ENCODE measurements at regions not wholly inside any gene's neighbourhood (a gene's known extent, or its start where the extent isn't known, plus 50 kb on each side); places are given as distances from the start of the nearest gene placed in this dataset.

DNA sequence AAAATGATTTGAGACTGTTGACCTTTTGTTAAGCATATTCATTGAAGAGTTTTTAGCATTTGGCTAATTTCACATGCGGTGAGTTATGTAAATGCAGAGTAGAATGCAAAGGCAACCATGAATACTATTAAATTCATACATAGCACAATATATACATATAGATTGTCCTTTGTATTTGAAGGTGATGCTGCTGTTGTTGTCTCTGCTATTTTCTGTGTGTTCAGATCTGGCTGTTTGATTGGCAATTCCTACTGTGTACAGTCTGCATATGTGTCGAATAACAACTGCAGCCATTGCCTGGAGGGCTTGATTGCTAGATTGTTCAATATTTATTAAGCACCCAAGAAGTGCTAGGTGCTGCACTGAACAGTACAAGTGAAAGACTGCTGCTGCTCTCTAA is 187.4 kb downstream of the FOXG1 start:
- Histone ChIP-seq H3K14ac (replicated peaks; ENCODE audit: low read depth, low read length) (no peak overlapping the region), H2BK120ac (ENCODE audit: low read depth, low read length) (no peak overlapping the region), H4K8ac (ENCODE audit: low read depth in 2 of 2, low read length in 2 of 2) (no peak overlapping the region), H3K18ac (ENCODE audit: low read depth, low read length) (no peak overlapping the region), H4K5ac (ENCODE audit: low read depth, low read length) (no peak overlapping the region), H2AK9ac (replicated peaks; ENCODE audit: low read depth, low read length, poor library complexity) (no peak overlapping the region), H3K56ac (ENCODE audit: extremely low read depth, insufficient read depth, low read length) (no peak overlapping the region), H3K9me1 (ENCODE audit: insufficient read depth, low read length) (no peaks in the 10 kb centered on the region), H3K27ac (ENCODE audit: insufficient read depth, low read length) (no peak overlapping the region), H3K4me2 (ENCODE audit: low read depth, low read length) (no peak overlapping the region), H2AK5ac (ENCODE audit: low read depth, low read length) (no peak overlapping the region), H3K9me3 (ENCODE audit: control insufficient read depth, insufficient read depth, low read length) (no peaks in the 10 kb centered on the region), H3K4me3 (ENCODE audit: insufficient read depth, low read depth, low read length) (no peak overlapping the region), H2AFZ (replicated peaks; ENCODE audit: low read length, poor library complexity) (no peak overlapping the region), H2BK5ac (ENCODE audit: low read depth, low read length, poor library complexity, severe bottlenecking) (no peak overlapping the region), H2BK20ac (ENCODE audit: low read depth, low read length) (no peak overlapping the region), H3K36me3 (ENCODE audit: control insufficient read depth, insufficient read depth, low read length) (no peaks in the 10 kb centered on the region), H3K23ac (ENCODE audit: low read depth, low read length) (no peak overlapping the region), H3K79me1 (ENCODE audit: low read depth in 1 of 2, low read length in 2 of 2) (no peaks in the 10 kb centered on the region), H3K4me1 (ENCODE audit: control insufficient read depth, insufficient read depth, low read length) (no peaks in the 10 kb centered on the region), H2BK15ac (ENCODE audit: low read depth, low read length) (no peak overlapping the region), H3K4ac (ENCODE audit: low read depth, low read length) (no peak overlapping the region), H3K9ac (ENCODE audit: low read depth, low read length) (no peak overlapping the region), H3K27me3 (ENCODE audit: control insufficient read depth, insufficient read depth, low read length) (no peaks in the 10 kb centered on the region), H4K20me1 (ENCODE audit: insufficient read depth, low read length) (no peaks in the 10 kb centered on the region), H4K91ac (ENCODE audit: insufficient read depth, low read depth, low read length) (no peak overlapping the region)
- intact Hi-C loops (cut with micrococcal nuclease) = no loop called here
- ChIA-PET CTCF (no interaction called here), POLR2A (ENCODE audit: unreplicated experiment) (no interaction called here)
- TF ChIP-seq RFX5 (IDR thresholded peaks at IDR 0.05; ENCODE audit: low read depth, low read length) (no peak), RCOR1 (IDR thresholded peaks at IDR 0.05; ENCODE audit: insufficient replicate concordance, low read length) (no peak), MAFK (IDR thresholded peaks at IDR 0.05; ENCODE audit: low read depth, low read length) (no peak), MAZ (IDR thresholded peaks at IDR 0.05; ENCODE audit: borderline replicate concordance, low read depth, low read length) (no peak), NFE2L2 (IDR thresholded peaks at IDR 0.05; ENCODE audit: low read depth, low read length) (no peak), BHLHE40 (IDR thresholded peaks at IDR 0.05; ENCODE audit: low read depth, low read length) (no peak), CEBPB (IDR thresholded peaks at IDR 0.05; ENCODE audit: low read depth, low read length) (no peak)
- TF ChIP-seq, protein P1, sequence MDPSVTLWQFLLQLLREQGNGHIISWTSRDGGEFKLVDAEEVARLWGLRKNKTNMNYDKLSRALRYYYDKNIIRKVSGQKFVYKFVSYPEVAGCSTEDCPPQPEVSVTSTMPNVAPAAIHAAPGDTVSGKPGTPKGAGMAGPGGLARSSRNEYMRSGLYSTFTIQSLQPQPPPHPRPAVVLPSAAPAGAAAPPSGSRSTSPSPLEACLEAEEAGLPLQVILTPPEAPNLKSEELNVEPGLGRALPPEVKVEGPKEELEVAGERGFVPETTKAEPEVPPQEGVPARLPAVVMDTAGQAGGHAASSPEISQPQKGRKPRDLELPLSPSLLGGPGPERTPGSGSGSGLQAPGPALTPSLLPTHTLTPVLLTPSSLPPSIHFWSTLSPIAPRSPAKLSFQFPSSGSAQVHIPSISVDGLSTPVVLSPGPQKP (IDR thresholded peaks at IDR 0.05; ENCODE audit: borderline replicate concordance, low read depth, low read length) = no peak
- TF ChIP-seq, protein P2, sequence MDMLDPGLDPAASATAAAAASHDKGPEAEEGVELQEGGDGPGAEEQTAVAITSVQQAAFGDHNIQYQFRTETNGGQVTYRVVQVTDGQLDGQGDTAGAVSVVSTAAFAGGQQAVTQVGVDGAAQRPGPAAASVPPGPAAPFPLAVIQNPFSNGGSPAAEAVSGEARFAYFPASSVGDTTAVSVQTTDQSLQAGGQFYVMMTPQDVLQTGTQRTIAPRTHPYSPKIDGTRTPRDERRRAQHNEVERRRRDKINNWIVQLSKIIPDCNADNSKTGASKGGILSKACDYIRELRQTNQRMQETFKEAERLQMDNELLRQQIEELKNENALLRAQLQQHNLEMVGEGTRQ (IDR thresholded peaks at IDR 0.05; ENCODE audit: low read depth, low read length) = no peak
- no peak for DNase-seq
- no CpG with 5 or more reads among the region's 2 CpGs for WGBS, 2 experiments (ENCODE audit: extremely low coverage in 2 of 2, insufficient read length in 1 of 2)
- dilution Hi-C loops (cut with HindIII; ENCODE audit: low sequenced_read_pairs, unreplicated experiment) = no loop called here
- in situ Hi-C loops (cut with MboI; ENCODE audit: low sequenced_read_pairs) = no loop called here
- no TSS peak for BruUV-seq (replicated peaks)
- ATAC-seq (ENCODE audit: low read depth) = no peak

Measured in IMR-90 (cell line).